ENCODE measurements at regions not wholly inside any gene's neighbourhood (a gene's known extent, or its start where the extent isn't known, plus 50 kb on each side); places are given as distances from the start of the nearest gene placed in this dataset.

- TF ChIP-seq, protein P1, sequence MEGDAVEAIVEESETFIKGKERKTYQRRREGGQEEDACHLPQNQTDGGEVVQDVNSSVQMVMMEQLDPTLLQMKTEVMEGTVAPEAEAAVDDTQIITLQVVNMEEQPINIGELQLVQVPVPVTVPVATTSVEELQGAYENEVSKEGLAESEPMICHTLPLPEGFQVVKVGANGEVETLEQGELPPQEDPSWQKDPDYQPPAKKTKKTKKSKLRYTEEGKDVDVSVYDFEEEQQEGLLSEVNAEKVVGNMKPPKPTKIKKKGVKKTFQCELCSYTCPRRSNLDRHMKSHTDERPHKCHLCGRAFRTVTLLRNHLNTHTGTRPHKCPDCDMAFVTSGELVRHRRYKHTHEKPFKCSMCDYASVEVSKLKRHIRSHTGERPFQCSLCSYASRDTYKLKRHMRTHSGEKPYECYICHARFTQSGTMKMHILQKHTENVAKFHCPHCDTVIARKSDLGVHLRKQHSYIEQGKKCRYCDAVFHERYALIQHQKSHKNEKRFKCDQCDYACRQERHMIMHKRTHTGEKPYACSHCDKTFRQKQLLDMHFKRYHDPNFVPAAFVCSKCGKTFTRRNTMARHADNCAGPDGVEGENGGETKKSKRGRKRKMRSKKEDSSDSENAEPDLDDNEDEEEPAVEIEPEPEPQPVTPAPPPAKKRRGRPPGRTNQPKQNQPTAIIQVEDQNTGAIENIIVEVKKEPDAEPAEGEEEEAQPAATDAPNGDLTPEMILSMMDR (IDR thresholded peaks at IDR 0.05), result no peak
Measured at GRCh38 chrX:40513012-40513411, 67.8 kb upstream of the ATP6AP2 start.

GRCh38 chrX:40511258-40511657 is 69.5 kb upstream of the ATP6AP2 start:
- TF ChIP-seq, protein P1 (IDR thresholded peaks at IDR 0.05), result no peak

DNA sequence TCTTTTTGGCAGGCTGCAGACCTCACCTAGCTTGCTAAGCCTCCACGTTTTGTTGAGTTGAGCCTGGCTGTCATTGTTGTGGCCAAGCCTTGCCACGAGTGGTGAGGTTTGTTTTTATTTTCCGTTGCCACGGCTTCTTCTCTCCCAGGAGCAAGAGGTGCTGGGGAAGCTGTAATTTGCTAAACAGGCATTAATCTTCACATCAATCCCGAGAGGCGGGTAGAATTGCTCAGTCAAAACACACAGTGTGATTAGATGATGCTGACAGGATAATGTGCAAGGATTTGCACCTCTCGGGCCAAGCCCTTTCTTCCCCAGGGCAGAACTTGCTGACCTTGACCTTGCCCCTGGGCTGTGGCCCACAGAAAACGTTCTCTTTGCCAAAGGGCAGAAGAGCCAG is 72.2 kb upstream of the ATP6AP2 start:
- TF ChIP-seq, protein P1 (IDR thresholded peaks at IDR 0.05), result no peak

DNA sequence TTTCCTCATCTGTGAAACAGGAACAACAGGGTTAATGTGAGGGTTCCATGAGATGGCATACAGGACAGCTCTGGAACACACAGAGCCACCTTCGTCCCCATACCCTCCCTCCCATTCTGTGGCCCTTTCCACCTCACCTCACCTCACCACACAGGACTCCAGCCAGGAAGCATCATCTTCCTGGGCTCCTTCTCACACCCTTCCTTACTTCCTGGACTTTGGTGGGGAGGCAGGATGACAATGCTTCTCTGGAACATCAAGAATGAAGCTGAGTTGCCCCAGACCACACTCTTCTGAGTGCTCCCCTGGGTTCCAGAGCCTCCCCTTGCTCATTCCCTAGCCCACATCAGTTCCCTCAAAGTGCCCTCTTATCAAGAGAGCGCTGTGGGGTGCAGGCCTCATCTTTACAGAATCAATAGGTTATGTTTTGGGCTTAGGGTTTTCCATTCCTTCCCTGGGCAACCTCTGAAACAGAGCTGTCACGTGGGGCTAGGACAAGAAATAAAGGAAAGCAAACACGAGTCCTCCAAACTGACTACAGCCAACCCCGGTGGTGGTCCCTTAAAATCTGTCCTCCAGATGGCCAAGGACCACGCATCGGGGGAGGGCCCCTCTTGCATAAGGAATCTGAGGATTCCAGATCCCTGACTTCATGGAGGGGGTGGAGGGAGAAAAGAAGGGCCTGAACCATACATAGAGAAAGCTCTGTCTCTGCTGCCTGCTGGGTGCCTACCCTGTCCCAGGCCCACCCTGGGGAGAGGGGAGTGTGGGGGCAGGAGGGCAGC is 74.4 kb upstream of the ATP6AP2 start:
- TF ChIP-seq, protein P1 (IDR thresholded peaks at IDR 0.05), result no peak

DNA sequence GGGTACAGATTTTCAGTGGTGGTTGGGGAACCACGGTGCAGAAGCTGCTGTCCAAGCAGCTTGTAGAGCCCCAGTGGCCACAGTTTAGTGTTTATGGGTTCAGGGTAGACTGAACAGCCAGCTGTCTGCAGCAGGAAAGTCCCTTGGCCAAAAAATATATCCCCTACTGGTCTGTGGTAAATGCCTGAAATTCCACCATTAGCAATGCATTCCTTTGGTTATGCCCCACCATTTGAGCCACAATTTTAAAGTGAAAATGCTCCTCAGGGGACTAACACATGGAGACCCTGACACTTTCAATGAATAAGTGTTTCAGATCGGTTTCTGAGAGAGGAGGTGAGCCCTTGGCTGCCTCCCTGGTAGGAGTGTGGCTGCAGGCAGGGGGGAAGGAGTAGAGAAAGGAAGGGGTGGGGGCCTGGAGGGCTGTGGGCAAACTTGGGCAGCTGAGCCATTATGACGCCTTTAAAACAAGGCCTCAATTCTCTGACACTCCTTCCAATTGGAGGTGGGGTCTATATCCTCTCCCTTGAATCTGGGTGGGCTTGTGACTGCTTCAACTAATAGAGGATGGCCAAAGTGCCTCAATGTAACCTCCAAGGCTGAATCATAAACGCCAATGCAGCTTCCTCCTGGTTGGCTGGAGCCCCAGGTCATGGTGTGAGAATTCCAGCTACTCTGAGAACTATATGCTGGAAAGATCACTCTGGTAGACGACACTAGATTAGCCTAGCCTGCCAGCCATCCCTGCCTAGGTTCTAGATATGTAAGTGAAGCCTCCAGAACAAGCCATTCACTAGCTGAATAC is 75.8 kb upstream of the ATP6AP2 start:
- TF ChIP-seq, protein P1 (IDR thresholded peaks at IDR 0.05), result no peak

DNA sequence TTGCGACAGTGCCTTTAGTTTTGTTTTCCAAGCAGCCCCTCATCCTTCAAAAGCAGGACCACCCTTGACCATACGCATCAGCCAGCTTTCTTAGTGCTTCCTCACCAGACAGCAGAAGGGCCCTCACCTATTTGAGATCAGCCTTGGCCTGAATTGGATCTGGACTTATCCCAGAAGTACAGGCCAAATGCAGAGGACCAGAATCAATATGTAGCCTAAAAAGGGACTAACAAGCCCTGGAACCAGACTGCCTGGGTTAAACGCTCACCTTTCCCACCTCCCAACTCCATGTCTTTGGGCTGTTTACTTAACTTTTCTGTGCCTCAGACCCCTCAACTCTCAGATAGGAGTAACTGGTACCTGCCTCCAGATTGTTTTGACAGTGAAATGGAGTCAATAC is 77.7 kb upstream of the ATP6AP2 start:
- TF ChIP-seq, protein P1 (IDR thresholded peaks at IDR 0.05), result no peak

- TF ChIP-seq, protein P1 (IDR thresholded peaks at IDR 0.05), result no peak
Measured at GRCh38 chrX:40502688-40503087, 78.1 kb upstream of the ATP6AP2 start.

Measured in LNCAP (cell line).